Amygdala (tissue), 56 donors: ENCODE measurements at regions not wholly inside any gene's neighbourhood (a gene's known extent, or its start where the extent isn't known, plus 50 kb on each side); places are given as distances from the start of the nearest gene placed in this dataset.

ENCODE experiments used
- DNase-seq, 56 donors: peaks; one replicate each; lab custom pipeline; 2025; lab: John Stamatoyannopoulos, UW

DNA sequence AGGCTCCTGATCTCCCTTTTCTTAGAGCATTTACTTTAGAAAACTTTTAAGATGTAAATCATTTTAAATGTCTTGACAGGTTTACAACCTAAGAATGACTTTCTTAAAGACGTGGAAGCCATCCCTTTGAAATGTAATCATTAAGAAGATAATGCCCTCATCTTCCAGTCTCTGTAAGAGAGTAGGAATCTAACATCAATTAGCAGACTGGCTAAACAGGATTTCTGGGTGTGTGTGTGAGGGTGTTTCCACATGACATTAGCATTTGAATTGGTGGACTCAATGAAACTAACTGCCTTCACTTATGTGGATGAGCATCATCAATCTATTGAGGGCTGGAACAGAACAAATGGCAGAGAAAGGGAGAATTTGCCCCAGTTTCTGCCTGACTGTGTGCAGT lies 329.5 kb downstream of the RPL10L start:
- no peak for DNase-seq

GRCh38 chr14:46306267-46306666 lies 345.3 kb downstream of the RPL10L start:
- no peak for DNase-seq

- DNase-seq = no peak
Measured at GRCh38 chr14:46300765-46301164, 350.8 kb downstream of the RPL10L start.

GRCh38 chr14:46290706-46291105 lies 360.9 kb downstream of the RPL10L start:
- no peak for DNase-seq

DNA sequence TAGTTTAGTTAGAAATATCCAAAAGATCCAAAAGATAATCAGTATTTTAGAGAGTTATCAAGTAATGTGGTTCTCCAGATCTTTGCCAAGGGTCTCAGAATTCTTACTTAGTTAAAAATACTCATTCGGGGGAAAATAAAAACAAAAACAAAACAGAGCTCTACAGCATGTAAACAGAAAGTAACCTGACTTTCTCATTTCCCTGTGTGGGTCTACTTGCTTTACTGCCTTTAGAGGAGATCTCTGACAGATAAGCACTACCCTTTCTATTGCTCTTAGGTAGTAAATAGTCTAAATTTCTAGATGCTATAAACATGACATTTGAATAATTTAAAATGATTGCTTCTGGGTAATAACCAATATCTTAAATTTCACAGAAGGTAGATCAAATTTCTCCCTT lies 371.8 kb downstream of the RPL10L start:
- DNase-seq = no peak

DNA sequence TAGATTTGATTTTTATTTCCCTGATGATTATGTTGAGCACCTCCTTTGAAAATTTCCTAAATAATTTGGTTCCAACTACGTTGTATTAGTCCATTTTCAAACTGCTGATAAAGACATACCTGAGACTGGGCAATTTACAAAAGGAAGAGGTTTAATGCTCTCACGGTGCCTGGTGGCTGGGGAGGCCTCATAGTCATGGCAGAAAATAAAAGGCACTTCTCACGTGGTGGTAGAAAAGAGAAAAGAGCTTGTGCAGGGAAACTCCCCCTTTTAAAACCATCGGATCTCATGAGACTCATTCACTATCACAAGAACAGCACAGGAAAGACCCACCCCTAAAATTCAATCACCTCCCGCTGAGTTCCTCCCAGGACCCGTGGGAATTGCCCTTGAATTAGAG lies 372.3 kb downstream of the RPL10L start:
- DNase-seq = no peak

DNA sequence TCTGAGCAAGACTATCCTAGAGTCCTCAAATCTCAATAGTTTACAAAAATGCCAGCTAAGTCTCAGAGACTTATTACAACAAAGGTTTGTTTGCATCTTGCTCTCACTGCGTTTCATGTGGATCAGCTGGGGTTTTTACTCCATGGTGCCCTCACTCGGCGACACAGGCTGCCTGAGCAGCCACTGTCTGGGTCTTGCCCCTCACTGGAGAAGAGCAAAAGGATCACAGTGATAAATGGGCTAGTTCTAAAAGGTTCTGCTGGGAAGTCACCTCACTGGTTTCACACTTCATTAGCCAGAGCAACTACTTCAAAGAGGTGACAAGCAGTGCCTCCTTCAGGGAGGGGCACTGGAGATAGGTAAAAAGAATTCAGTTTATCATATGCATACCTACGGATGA lies 392.0 kb downstream of the RPL10L start:
- no peak for DNase-seq

- DNase-seq = no peak
Measured at GRCh38 chr14:46256381-46256780, 395.2 kb downstream of the RPL10L start.

GRCh38 chr14:46250113-46250703 lies 401.4 kb downstream of the RPL10L start:
- DNase-seq = no peak

- no peak for DNase-seq
Measured at GRCh38 chr14:46248001-46248630, 403.5 kb downstream of the RPL10L start.

DNA sequence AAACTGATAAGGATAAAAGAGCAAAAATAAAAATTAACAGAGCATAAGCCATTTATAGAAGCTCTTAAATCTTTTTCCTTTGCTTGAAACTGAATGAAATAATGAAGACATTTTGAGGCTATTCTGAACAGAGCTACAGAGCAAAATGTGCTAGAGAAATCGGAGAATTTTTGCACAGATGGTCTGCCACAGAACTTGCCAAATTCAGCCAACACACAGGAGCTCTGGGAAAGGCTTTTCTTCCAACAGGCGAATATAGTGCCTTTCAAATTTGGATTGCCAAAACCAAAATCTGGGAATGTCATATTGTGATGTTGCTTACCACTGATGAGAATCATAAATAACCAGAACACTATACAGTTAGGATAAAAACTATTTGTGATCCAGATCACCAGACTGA lies 406.3 kb downstream of the RPL10L start:
- peak in 5 of 56 donors; percentile 1 to 16 (median 4) for DNase-seq

DNA sequence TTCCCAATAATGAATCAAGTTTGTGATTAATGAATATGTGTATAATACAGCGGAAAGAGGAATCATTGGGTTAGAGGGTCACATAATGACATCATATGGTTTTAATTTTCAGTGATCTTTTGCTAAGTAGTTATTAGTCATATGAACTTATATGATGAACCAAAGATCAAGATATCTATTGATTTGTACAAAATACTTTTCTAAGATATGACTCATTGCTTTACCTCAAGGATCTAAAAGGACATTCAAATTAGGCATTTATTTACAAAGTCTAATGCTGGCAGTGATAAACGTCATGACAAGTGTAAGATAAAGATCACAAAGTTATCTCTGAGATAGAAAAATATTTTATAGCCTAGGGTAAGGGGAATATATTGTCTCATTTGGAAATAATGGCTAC lies 417.8 kb downstream of the RPL10L start:
- DNase-seq = no peak

- no peak for DNase-seq
Measured at GRCh38 chr14:46230540-46230939, 421.0 kb downstream of the RPL10L start.

- no peak for DNase-seq
Measured at GRCh38 chr14:46215801-46216200, 435.8 kb downstream of the RPL10L start.

DNA sequence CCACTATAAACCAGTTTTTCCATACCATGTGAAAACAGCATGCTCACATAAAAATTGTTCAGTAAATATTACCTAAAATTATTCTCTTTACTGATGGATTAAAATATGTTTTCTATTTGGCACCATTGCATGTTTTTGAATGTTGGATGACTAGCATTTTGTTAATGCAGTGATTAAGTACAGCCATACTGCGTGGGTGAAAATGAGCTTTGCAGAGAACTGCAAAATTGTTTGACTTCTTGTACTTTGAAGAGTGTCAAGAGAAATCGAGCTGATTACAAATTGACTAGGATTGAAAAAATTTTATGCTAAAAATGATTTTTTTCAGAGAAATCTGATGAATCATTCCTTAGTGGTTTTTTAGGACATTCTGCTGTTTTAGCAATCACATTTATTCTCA lies 452.9 kb downstream of the RPL10L start:
- DNase-seq = peak in 2 of 56 donors; percentile 0 to 9

- DNase-seq = no peak
Measured at GRCh38 chr14:46197856-46198255, 453.7 kb downstream of the RPL10L start.
